GM12874 (cell line): ENCODE measurements at regions not wholly inside any gene's neighbourhood (a gene's known extent, or its start where the extent isn't known, plus 50 kb on each side); places are given as distances from the start of the nearest gene placed in this dataset.

Experiments used
- CTCF ChIP-seq: IDR thresholded peaks from 2 replicates; pipeline ENCODE4 v1.5.1; 2011; ENCODE audit warnings: low read depth, mild to moderate bottlenecking, control low read depth, low read length, moderate library complexity; ENCODE audit not compliant: insufficient read depth

DNA sequence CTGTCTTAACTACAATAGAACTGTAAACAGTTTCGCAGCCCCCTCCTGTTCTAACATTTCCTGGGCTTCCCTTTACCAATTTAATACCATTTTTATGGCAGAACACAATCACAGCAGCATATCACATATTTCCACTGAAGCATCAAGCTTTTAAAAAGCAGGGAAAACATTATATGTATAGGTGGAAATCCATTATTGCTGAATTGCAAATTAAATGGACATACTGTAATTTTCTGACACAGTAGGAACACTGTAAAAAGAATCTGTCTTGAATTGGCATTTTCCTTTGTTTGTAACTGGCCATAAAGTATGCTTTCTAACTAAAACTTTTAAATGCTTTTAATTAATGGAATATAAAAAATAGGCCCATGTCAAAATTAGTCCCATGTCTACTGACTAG is 1385.8 kb downstream of the SI start:
- TF ChIP-seq CTCF: no peak

DNA sequence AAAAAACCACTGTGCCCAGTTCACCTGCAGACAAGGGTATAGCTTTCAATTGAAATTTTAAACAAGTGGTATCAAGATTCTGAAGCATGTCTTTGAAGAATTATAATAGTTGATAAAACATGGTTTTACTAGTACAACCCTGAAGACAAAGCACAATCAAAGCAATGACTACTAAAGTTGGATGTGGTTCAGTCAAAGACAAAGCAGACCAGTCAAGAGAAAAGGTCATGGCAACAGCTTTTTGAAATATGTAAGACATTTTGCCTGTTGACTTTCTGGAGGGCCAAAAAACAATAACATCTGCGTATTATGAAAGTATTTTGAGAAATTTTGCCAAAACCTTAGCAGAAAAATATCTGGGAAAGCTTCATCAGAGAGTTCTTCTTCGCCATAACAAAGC is 1393.6 kb downstream of the SI start:
- no peak for TF ChIP-seq CTCF

DNA sequence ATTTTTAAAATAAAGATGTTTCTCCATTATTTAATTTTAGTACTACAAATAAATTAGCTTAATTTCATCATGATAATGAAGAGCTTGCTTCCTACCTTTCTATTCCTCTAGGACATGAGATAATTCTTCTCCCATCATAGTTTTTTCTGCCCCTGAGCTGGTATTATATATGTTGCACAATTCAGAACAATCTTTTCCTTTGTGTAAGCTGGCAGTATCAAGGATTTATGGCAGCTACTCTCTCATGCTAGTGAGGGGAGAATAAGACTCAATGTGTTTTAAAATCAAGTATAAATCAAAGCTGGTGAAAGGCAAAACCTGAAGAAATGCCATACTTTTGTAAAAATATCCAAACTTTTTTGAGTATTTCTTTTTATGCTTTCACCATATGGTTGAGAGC is 1405.3 kb downstream of the SI start:
- no peak for TF ChIP-seq CTCF

DNA sequence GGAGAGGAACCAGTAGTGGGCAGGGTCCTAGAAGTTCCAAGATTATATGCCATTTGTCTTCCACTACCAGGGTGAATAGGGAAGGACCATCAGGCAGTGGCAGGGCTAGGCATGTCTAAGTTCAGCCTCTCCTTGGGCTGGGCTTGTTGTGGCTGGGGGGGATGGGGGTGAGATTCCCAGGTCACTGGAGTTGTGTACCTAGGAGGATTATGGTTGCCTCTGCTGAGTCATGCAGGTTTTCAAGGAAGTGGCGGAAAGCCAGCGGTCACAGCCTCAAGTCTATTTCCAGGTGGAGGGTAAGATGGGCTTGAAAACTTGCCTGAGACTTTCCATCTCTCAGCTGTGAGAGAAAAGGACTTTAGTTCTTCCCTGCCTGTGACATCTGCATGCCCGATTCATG is 1407.1 kb downstream of the SI start:
- no peak for TF ChIP-seq CTCF

- no peak for TF ChIP-seq CTCF
Measured at GRCh38 chr3:163664466-163664865, 1413.8 kb downstream of the SI start.

DNA sequence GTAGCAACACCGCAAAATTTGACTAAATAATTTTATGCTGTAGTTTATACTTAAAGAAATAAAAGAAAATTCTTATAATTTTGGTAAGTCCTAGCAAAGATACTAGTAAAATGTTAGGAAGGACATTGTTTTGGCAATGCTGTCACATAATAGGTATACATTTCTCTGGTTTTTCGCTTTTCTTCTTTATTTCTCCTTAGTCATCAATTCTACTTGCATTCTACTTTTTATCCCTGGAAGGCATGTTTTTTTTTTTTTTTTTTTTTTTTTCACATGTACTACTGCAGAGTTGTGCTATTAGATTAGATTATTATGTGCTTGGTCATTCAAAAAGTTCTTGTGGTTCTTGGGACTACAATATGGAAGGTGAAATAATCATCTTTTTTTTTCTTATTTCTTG is 1421.2 kb downstream of the SI start:
- TF ChIP-seq CTCF: no peak

DNA sequence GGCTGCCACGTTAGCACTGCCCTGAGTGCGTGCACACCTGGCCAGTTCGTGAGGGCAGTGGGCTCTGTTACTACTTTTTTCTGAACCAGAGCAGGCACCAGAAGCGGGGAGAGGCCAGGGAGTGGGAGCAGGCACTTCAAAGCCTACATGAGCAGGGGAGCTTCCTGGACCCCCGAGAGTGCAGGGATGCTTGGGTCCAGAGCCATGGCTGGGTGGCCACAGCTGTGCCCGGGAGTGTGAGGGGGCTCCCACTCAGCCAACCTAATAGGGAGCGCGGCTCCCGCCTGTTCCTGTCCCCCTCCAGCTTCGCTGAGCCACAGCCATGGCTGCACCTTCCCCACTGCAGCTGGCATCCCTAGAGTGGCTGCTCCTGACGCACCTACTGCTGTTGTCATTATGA is 1423.3 kb downstream of the SI start:
- no peak for TF ChIP-seq CTCF

DNA sequence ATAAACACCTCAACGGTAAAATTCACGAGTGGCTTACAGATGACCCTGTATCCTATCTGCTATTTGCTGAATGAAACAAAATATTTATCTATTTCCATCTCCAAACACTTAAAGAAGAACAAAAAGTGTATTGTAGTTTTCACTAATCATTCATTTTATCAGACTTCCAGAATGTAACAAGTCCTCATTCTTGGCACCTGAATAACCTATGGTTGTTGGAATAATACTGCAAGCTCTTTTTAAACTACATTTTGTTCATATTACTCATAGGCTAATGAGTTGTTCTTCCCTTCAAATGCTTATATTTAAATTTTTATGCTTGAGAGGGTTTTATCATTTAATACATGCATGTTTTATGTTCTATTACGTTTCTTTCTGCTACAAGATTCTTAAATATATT is 1434.1 kb downstream of the SI start:
- TF ChIP-seq CTCF: no peak
